DND-41 (cell line): ENCODE measurements at regions not wholly inside any gene's neighbourhood (a gene's known extent, or its start where the extent isn't known, plus 50 kb on each side); places are given as distances from the start of the nearest gene placed in this dataset.

Experiments used
- ATAC-seq: fragments of 200-7000 bp; cut with Tn5 transposase; 3 replicates; pipeline ENCODE4 v1.9.1; 2021; ENCODE audit warnings: low read depth; ENCODE audit not compliant: insufficient read depth
- DNase-seq: peaks from one replicate; pipeline ENCODE4 v3.0.0-alpha.2; 2020
- H2AFZ ChIP-seq: 2 replicates; pipeline ENCODE4 v1.6.0; 2012; ENCODE audit warnings: low read depth, low read length
- H3K27ac ChIP-seq: 2 replicates; pipeline ENCODE4 v1.5.1; 2012; ENCODE audit warnings: low read length, inconsistent platforms
- H3K27me3 ChIP-seq: fragments of 200-600 bp; sonication (generic); 2 replicates; pipeline ENCODE4 v1.6.0; 2012; ENCODE audit warnings: low read length, mild to moderate bottlenecking, inconsistent platforms; ENCODE audit not compliant: insufficient read depth, poor library complexity
- H3K36me3 ChIP-seq: 2 replicates; pipeline ENCODE4 v1.5.1; 2012; ENCODE audit warnings: low read length, inconsistent platforms; ENCODE audit not compliant: insufficient read depth
- H3K4me1 ChIP-seq: 2 replicates; pipeline ENCODE4 v1.5.1; 2012; ENCODE audit warnings: mild to moderate bottlenecking, low read length; ENCODE audit not compliant: insufficient read depth
- H3K4me2 ChIP-seq: 2 replicates; pipeline ENCODE4 v1.6.0; 2012; ENCODE audit warnings: mild to moderate bottlenecking, moderate library complexity, low read length, inconsistent platforms; ENCODE audit not compliant: insufficient read depth
- H3K4me3 ChIP-seq, 2 experiments: fragments of 200-600 bp in 1 of 2; shearing (Covaris generic) in 1 of 2; 2 replicates each; pipeline ENCODE4 v1.5.1; 2012 to 2016; ENCODE audit warnings: inconsistent platforms in 2 of 2, low read length in 2 of 2, mild to moderate bottlenecking in 2 of 2, low read depth in 1 of 2, moderate library complexity in 1 of 2
- H3K79me2 ChIP-seq: 2 replicates; pipeline ENCODE4 v1.6.0; 2012; ENCODE audit warnings: low read length, inconsistent platforms; ENCODE audit not compliant: insufficient read depth
- H3K9ac ChIP-seq: 2 replicates; pipeline ENCODE4 v1.6.0; 2012; ENCODE audit warnings: low read depth, mild to moderate bottlenecking, inconsistent platforms, low read length, moderate library complexity
- H3K9me3 ChIP-seq: 2 replicates; pipeline ENCODE4 v1.5.1; 2012; ENCODE audit warnings: low read length, moderate library complexity, mild to moderate bottlenecking, inconsistent platforms; ENCODE audit not compliant: insufficient read depth, severe bottlenecking
- H4K20me1 ChIP-seq: 2 replicates; pipeline ENCODE4 v1.6.0; 2012; ENCODE audit warnings: low read length; ENCODE audit not compliant: insufficient read depth
- CTCF ChIP-seq: IDR thresholded peaks from 2 replicates; pipeline ENCODE4 v1.5.1; 2012; ENCODE audit warnings: borderline replicate concordance, low read length, moderate library complexity, mild to moderate bottlenecking; ENCODE audit not compliant: poor library complexity, severe bottlenecking; ENCODE audit errors: extremely low read depth
- EZH2 ChIP-seq: IDR thresholded peaks from 3 replicates; pipeline ENCODE4 v1.6.1; 2012; ENCODE audit warnings: borderline replicate concordance, low read depth, mild to moderate bottlenecking, moderate library complexity, low read length, inconsistent platforms; ENCODE audit not compliant: severe bottlenecking

GRCh38 chr22:27152883-27153282 lies 495.5 kb downstream of the MIAT start:
- H3K9ac ChIP-seq, result no peak overlapping the region
- no peak overlapping the region for H3K27ac ChIP-seq
- no peaks in the 10 kb centered on the region for H3K79me2 ChIP-seq
- no peaks in the 10 kb centered on the region for H4K20me1 ChIP-seq
- no peak for ATAC-seq
- H3K4me1 ChIP-seq, result no peaks in the 10 kb centered on the region
- TF ChIP-seq EZH2 (no peak), CTCF (no peak)
- H3K9me3 ChIP-seq, result no peaks in the 10 kb centered on the region
- DNase-seq, result no peak
- no peaks in the 10 kb centered on the region for H3K36me3 ChIP-seq
- no peak overlapping the region for H2AFZ ChIP-seq
- H3K4me2 ChIP-seq, result no peak overlapping the region
- no peak overlapping the region for H3K4me3 ChIP-seq
- peaks cover 7% of the 10 kb centered on the region for H3K27me3 ChIP-seq

GRCh38 chr22:27153386-27153785 lies 496.0 kb downstream of the MIAT start:
- Histone ChIP-seq H4K20me1 (no peaks in the 10 kb centered on the region), H3K4me1 (no peaks in the 10 kb centered on the region), H3K27me3 (peaks cover 7% of the 10 kb centered on the region), H3K9ac (no peak overlapping the region), H2AFZ (no peak overlapping the region), H3K9me3 (no peaks in the 10 kb centered on the region), H3K4me2 (no peak overlapping the region), H3K79me2 (no peaks in the 10 kb centered on the region), H3K27ac (no peak overlapping the region), H3K4me3 (no peak overlapping the region), H3K36me3 (no peaks in the 10 kb centered on the region)
- no peak for TF ChIP-seq EZH2
- ATAC-seq (no peak), DNase-seq (no peak)

- Histone ChIP-seq H4K20me1 (no peaks in the 10 kb centered on the region), H3K4me3 (no peak overlapping the region), H3K9me3 (no peaks in the 10 kb centered on the region), H3K4me2 (no peak overlapping the region), H3K79me2 (no peaks in the 10 kb centered on the region), H3K4me1 (no peaks in the 10 kb centered on the region), H3K36me3 (no peaks in the 10 kb centered on the region), H3K9ac (no peak overlapping the region), H2AFZ (no peak overlapping the region), H3K27me3 (peaks cover 7% of the 10 kb centered on the region), H3K27ac (no peak overlapping the region)
- DNase-seq, result no peak
- no peak for ATAC-seq
- no peak for TF ChIP-seq CTCF
- TF ChIP-seq EZH2, result no peak
Measured at GRCh38 chr22:27154717-27155116, 497.3 kb downstream of the MIAT start.

GRCh38 chr22:27156821-27157489 lies 499.6 kb downstream of the MIAT start:
- Histone ChIP-seq H2AFZ (no peak overlapping the region), H3K36me3 (no peaks in the 10 kb centered on the region), H3K4me2 (no peak overlapping the region), H3K4me3 (no peak overlapping the region), H3K9ac (no peak overlapping the region), H4K20me1 (no peaks in the 10 kb centered on the region), H3K79me2 (no peaks in the 10 kb centered on the region), H3K4me1 (no peaks in the 10 kb centered on the region), H3K27me3 (peaks cover 2% of the 10 kb centered on the region), H3K9me3 (no peaks in the 10 kb centered on the region), H3K27ac (no peak overlapping the region)
- no peak for ATAC-seq
- TF ChIP-seq EZH2 (no peak), CTCF (no peak)
- no peak for DNase-seq
